GM18517 (cell line): ENCODE measurements at regions not wholly inside any gene's neighbourhood (a gene's known extent, or its start where the extent isn't known, plus 50 kb on each side); places are given as distances from the start of the nearest gene placed in this dataset.
A peak's percentile ranks its signal among the peaks of the same experiment; 100 is the strongest.

Experiments
- ATAC-seq: cut with Tn5 transposase; IDR thresholded peaks from one replicate; pipeline ENCODE4 v1.9.1; 2021; ENCODE audit warnings: mild to moderate bottlenecking, moderate library complexity; ENCODE audit not compliant: unreplicated experiment

DNA sequence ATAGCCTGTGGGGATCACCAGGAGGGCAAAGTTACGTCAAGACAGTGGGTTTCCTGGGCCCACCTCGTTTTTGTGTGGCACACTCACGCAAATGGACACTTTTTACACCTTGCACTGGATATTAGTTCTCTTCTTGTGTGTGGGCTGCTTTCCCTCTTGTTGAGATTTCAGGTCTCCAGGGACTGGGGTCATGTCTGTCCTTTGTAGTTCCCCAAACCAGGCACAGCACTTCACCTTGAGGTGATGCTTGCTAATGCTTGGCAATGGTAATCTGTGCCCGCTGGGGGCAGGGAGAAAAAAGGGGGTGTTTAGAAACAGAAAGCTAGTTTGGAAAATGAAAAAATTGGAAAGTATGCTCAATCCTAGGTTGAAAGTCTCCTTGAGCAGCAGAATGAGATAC, 195.3 kb downstream of the PTEN start:
- ATAC-seq, result no peak

DNA sequence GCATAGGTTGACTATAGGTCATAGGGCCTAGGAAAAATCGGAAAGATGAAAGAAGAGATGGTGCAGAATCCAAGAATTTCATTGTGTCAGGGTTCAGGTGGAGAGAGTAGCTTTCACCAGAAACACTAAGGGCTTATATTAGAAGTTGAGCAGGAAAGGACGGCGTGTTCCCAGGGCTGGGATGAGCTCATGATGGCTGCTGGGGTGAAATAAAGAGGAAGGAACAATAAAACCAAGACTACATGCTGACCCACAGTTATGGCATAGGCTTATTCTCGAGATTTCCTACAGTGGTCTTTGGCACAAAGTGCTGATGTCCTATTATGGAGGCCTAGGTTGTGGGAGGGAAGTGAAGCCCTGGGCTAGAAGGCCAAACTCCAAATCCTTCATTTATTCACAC, 195.8 kb downstream of the PTEN start:
- ATAC-seq, result no peak

DNA sequence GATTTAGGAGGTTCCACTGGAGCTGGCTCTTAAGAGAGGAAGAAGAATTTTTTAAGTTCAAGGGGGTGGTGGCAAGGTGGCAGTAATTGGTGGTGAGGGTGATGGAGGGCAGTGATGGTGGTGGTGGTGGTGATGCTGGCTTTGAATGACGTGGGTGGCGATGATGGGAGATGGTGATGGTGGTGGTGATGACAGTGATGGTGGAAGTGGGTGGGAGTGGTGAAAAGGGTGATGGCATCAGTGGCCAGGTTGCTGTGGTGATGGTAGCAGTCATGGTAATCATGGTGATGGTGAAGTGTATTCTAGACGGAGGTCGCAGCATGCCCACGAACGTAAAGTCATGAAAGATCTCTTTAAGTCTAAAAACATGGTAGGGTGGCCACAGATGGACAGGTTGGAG, 197.3 kb downstream of the PTEN start:
- ATAC-seq, result no peak

DNA sequence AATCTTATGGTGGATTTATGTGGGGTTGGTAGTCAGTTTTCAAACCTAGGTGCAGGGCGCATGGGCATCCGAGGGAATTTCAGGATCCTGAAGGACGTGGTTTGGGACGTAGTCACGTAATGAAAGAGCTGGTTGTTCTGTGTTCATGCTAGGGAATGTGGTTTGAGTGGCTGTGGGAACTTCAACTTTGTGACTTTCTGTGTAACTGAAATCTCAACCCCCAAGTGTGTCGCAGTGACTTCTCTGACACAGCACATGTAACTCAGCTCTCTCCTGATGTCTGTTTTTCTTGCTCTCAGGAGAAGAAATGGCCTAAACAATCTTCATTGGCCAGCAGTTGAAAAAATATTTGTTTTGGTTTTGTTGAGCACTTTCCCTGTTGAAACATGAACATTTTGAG, 199.0 kb downstream of the PTEN start:
- no peak for ATAC-seq

DNA sequence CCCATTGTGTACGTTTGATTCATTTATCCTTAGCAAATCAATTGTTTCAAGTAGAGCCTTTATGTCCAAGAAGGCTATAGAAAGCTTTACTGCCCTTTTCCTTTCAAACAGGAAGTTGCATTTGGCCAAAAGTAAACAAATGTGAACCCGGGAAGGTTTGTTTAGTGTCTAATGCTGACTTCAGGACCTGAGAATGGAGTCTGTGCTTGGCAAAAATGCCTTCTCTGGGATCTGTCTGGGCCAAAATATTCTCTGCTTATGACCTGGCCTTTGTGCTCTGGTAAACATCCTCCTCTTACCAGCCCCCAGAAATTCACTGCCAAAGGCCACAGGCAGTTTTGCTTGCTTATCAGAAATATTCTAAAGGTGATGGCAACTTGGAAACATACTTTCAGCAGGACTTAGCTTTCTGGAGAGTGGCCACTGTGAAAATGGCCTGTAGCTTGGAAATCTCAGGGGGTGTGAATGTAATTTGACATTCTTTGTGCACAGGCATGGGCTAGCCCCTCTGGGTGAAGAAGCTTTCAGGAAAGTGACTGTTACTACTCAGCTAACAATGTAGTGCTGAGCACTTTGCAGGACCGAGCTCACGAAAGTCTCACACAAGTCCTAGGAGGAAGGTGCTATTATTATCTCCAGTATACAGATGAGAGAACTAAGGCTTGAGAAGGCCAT, 199.5 kb downstream of the PTEN start:
- no peak for ATAC-seq

DNA sequence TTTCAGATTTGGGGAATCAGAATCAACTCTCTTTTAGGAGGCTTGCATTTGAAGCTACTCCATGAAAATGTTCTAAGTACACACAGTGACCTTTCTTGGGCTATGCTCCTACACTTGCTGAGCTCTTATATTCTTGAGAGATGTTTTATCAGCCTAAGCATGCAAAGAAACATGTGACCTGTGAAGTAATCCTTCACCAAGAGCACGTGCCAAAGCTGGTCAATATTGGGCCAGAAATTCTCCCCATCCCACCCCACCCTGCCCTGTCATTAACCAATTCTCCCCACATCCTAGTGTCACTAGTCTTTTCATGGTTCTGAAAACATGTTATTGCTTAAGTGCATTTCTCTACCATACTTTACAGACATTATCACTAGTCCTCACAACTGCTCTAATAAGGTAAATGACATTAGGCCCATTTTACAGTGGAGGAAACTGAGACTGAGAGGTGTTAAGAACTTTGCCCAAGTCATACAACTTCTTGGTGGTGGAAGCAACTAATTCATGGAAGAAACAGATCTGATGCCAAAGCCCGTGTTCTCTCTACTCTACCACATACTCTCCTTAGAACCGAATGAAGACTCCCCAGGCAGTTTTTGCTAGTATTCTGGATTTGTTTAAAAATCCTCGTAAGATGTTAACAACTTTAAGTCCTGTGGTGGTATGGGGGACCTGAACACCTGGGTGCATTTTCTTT, 200.6 kb downstream of the PTEN start:
- ATAC-seq, result no peak

DNA sequence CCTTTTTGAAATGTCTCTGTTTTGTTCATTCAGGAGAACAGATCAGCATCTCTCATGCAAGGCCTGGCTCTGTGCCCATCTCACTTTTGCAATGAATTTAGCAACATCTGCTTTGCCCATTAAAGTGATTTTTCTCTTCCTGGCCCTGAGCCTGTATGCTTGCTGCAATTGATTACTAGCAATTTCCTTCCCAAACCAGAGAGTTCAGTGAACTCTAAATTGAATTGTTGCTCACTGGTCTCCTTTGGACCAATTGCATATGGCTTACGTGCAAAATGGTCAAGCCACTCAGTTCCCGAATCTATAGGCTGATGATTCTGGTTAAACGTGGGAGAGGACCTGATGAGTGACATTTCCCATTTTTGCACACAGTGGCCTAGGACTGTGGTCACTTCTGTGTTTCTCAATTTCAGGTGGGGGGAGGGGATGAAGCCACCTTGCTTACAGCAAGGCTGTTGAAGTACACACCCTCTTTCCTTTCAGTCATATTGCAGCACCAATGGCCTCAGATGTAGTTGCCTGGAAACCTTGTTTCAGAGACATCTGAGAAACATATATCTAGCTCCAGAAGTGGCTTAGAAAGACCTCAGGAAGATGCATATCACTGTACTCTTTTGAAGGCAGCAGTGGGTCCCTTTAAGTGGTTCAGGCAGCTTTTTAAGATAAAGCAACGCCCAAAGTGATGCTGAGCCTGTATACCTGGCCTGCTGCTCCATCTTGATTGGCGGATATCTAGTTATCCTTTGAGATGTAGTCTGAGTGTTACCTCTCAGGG, 201.4 kb downstream of the PTEN start:
- ATAC-seq, result peak; percentile 58

DNA sequence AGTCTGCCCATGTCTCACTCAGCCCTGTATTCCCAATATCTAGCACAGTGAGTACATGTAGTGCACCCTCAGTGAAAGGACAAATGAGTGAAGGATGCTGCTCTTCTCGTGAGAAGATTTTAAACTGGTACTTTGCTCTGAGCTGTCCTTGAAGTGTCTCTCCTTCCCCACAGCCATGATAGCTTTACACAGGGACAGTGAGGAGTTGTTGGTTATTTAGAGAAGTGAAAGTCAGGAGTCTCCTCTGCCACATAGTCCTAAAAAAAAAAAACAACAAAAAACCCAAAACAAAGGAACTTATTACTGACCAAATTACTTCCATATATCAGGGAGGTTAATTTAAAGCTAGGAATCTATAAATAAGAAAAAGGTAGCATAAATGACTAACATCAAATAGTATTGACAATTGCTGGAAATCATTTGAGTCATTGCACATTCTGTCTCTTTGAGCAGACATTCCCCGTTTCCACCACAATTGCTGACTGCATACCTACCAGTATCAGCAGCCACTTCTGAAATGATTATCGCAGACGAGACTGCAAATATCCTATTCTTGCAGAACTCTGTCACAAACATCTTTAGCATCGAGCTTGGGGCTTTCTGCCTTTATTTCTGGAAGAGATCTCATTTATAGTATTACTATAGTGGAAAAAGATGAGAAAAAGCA, 202.1 kb downstream of the PTEN start:
- ATAC-seq, result peak; percentile 27

DNA sequence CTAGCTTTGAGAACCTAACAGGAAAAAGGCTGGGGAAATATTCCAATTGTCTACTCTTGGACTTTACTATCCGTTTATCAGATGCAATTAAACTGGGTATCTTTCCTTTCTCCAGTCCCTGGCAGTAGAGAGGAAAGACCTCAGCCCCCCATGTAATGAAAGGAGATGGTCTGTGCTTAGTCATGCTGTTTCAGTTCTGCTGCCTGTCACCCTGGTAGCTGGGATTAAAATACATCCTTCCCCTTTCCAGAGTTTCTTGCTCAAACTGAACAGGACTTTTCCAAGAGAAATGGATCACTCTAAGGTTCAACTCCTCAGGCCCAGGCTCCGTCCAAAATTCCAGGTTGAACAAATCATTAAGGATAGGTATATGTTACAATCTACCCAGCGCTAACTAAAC, 202.9 kb downstream of the PTEN start:
- no peak for ATAC-seq

DNA sequence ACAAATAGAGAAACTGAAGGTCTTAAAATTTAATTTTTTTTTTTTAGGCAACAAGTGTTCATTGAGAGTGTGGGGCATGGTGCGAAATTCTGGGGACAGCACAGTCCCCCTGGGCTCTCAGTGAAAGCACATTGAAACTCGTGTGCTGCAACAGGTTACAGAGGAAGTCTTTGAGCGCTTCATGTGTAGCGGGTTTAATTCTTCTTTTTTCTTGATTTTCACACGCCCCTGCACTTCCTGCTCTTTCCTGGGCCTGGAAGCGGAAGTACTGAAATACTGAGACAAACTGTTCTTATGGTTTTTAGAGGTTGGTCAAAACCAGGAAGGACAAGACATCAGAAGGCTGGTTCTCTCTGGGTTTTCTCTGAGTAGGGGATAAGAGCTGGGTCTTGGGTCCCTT, 203.5 kb downstream of the PTEN start:
- ATAC-seq, result no peak

DNA sequence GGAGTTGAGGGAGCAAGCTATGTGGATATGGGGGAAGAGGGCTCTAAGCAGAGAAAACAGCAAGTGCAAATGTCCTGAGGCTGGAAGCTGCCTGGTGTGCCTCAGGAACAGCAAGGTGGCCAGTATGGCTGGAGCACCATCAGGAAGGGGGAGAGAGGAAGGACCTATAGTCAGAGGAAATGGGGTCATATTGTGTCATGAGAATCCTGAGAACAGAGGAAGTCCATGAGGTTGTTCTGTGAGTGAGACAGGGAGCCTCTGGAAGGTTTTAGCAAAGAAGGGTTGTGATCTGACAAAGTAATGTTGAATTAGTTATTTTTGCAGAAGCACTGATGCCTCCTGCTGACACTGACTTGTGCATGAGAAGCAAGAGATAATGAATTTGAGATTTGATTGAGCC, 204.3 kb downstream of the PTEN start:
- ATAC-seq, result no peak

DNA sequence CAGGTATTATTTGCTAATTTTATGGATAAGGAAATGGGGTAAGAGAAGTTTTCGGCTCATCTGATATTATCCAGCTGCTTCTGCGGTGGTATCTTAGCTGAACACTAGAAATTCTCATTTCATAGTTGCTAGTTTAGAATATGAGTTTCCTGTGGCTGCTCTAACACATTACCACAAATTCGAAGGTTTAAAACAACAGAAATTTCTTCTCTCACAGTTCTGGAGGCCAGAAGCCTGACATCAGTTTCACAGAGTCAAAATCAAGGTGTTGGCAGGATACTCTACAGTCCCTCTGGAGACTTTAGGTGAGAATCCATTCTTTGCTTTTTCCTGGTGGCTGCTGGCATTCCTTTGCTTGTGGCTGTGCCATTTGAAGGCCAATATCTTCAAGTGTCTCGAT, 205.9 kb downstream of the PTEN start:
- no peak for ATAC-seq

DNA sequence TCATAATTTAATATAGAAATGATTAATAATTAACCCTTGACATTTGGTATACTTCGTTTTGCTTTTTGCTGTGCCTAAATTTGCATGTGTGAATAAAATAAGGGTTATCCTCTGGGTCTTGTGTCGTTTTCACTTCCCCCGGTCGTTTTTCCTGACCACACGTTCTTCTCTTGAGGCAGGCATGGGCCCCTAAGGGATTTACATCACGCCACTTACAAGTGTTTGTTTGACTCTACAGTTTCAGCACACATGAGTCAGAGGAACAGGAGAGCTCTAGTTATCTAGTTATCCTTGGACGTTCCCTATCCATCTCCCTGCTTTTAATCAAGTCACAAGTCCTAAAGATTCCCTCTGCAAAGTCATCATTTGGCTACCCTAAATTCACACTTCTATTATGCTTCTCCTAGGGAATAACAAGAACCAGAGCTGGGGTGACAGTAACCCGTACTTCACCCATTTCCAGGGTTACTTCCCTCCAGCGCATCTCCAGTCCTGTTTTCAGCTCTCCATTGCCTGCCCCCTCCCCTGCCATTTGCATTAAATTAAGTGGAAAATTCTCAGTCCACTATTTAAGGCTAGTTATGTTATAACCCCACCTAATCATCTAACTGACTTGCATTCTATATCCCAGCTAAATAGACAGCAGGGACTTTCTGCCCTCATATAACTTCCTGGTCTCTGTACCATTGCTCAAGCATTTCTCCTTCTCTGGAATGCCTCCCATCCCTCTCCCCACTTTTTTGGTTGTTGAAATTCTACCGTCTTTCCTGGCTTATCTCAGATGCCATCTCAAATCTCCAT, 206.9 kb downstream of the PTEN start:
- peak; percentile 51 for ATAC-seq

DNA sequence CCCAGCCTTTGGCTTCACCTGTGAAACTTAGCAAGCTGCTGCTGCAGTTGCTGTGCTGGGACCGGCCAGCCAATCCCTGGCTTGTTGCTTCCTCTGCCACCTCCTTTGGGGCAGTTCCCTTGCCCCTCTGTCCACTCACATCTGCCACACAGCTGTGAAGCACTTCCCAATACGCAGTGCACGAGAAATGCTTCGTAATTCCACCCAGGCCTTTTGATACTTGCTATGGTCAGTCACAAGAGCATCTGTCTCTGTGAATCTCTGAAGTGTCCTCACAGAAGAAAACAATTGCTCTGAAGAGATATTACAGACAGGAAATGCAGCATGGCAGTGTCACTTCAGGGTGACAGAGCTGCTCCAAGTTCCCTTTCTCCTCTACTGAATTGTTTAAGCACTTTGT, 208.5 kb downstream of the PTEN start:
- ATAC-seq, result no peak

DNA sequence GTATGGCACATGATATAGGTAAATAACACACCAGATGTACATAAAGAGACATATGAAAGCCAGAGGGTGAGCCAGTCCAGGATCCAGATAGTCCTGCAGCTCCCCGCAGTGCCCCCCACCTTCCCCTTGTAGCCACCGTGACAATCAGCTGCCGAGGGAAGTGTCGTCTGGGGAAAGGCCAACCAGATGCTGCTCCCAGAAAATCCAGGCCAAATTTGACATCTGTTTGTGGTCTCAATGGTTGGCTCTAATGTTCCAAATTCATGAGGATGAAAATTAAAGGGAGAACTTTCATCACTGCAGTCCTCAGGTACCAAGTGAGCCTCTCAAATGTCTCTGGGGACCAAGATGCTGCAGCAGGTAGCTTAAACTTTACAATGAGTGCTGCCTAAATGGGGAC, 210.3 kb downstream of the PTEN start:
- ATAC-seq, result no peak

DNA sequence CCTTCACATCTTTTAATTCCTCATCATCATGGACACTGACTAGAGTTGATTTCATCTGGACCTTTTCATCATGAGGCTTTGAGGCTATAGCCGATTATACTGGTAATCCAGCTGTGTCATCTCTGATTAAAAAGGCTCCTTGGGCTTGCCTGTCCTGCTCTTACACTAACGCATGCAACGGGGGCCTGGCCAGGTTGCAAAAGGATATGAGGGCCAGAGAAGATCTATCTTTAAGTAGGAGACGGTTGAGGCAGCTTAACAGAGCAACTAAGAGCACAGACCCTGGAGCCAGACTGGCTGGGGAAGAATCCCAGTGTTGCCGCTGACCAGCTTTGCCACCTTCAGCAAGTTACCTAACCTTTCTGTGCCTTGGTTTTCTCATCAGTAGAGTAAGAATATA, 211.5 kb downstream of the PTEN start:
- no peak for ATAC-seq

DNA sequence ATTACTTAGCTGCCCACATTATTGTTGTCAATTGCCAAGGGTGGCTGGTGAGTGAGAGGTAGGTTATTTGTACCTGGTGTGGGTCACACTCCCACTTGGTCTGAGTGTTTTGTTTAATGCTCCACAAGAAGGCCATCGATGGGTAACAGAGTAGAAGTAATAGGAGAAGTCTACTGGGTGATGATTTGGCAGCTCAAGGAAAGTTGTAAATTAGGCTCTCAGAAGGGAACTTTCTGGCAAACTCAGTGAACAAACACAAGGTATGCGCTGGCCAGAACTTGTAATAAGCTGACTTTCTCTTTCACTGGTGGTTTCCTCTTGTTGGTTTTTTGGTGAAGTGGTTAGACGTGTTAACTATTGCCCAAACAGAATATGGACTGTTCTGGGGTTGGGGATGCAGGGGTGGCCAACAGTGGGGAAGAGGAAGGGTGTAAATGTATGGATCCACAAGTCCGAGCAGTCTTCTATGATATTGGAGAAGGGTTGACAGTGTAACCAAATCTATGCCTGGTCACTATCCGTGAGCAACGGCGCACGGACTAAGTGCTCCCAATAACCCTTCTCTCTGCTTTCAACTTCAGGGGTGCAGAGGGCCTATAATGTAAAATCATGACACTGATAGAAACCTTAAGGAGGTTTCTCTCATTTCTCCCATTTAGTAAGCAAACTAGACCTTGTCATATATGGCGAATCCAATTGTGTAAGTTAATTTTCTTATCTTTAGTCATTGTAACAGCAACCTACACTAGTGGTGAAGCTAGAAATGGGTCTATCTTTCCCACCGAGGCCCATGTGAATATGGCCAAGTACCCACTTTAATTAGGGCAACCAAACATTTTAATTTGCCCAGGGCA, 212.8 kb downstream of the PTEN start:
- peak; percentile 45 for ATAC-seq

DNA sequence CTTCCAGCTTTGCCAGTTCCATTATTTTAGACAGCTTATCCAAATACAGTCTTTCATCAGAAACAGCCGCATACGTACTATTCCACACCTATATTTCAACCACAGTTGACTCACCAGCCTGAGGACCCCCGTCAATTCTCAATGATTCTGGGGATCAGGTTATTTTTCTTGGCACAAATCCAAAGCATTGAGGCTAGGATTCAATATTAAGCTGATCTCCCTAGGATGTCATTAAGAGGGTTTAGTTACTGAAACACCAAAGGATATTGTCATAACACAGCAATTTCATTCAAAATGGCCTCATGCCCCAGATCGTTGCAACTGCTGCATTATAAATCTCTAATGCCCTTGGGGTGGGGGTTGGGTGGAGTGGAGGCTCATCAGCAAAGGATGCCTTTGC, 214.6 kb downstream of the PTEN start:
- no peak for ATAC-seq

DNA sequence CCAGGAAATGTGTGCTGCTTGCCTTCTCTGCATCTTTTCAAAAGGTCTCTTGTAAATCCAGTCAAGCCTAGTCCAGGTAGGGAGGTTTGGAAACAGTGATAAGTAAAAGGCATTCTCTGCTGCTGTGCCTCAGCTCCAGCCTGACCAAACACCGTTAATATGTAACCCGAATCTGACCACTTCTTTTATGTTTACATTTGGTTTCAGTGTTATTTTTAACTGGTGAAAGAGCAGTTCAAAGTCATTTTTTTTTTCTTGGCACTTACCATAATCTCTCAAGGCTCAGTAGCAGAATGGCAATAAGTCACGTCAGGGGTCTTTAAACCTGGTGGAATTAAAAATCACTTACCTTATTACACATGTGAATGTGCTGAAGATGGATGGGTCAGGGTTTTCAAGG, 216.8 kb downstream of the PTEN start:
- peak; percentile 57 for ATAC-seq
